SJCRH30 (cell line): ENCODE measurements at regions not wholly inside any gene's neighbourhood (a gene's known extent, or its start where the extent isn't known, plus 50 kb on each side); places are given as distances from the start of the nearest gene placed in this dataset.

ENCODE experiments used
- DNase-seq, 2 experiments: peaks; one replicate each; pipeline ENCODE4 v3.0.0-alpha.2; 2015 to 2020
- H3K27ac ChIP-seq: fragments of 250-450 bp; sonication (Bioruptor Pico); 2 replicates; pipeline ENCODE4 v1.5.1; 2020; ENCODE audit warnings: mild to moderate bottlenecking, moderate library complexity
- H3K27me3 ChIP-seq: fragments of 250-450 bp; sonication (Bioruptor Pico); 2 replicates; pipeline ENCODE4 v1.5.1; 2020; ENCODE audit warnings: mild to moderate bottlenecking, moderate library complexity
- H3K36me3 ChIP-seq: fragments of 250-450 bp; sonication (Bioruptor Pico); 2 replicates; pipeline ENCODE4 v1.5.1; 2020; ENCODE audit warnings: mild to moderate bottlenecking, moderate library complexity
- H3K4me1 ChIP-seq: fragments of 250-450 bp; sonication (Bioruptor Pico); 2 replicates; pipeline ENCODE4 v1.5.1; 2020; ENCODE audit warnings: mild to moderate bottlenecking, moderate library complexity
- H3K4me3 ChIP-seq: fragments of 250-450 bp; sonication (Bioruptor Pico); 2 replicates; pipeline ENCODE4 v1.5.1; 2020; ENCODE audit warnings: mild to moderate bottlenecking, moderate library complexity
- H3K9me3 ChIP-seq: fragments of 250-450 bp; sonication (Bioruptor Pico); replicated peaks from 2 replicates; pipeline ENCODE4 v1.5.1; 2020; ENCODE audit warnings: mild to moderate bottlenecking, moderate library complexity

GRCh38 chr15:39113741-39114140, 467.1 kb upstream of the THBS1 start:
- Histone ChIP-seq H3K36me3 (no peaks in the 10 kb centered on the region), H3K4me1 (no peaks in the 10 kb centered on the region), H3K9me3 (peaks cover 4% of the 10 kb centered on the region; the same call in 1 of the 2 replicates), H3K27ac (no peak overlapping the region), H3K4me3 (no peak overlapping the region), H3K27me3 (no peaks in the 10 kb centered on the region)
- no peak for DNase-seq

- no peak for DNase-seq
- H3K9me3 ChIP-seq = peaks cover 4% of the 10 kb centered on the region; the same call in 1 of the 2 replicates
- H3K27me3 ChIP-seq = no peaks in the 10 kb centered on the region
- H3K4me3 ChIP-seq = no peak overlapping the region
- no peaks in the 10 kb centered on the region for H3K36me3 ChIP-seq
- H3K27ac ChIP-seq = no peak overlapping the region
- no peaks in the 10 kb centered on the region for H3K4me1 ChIP-seq
Observed at GRCh38 chr15:39114690-39115378, 466.0 kb upstream of the THBS1 start.

DNA sequence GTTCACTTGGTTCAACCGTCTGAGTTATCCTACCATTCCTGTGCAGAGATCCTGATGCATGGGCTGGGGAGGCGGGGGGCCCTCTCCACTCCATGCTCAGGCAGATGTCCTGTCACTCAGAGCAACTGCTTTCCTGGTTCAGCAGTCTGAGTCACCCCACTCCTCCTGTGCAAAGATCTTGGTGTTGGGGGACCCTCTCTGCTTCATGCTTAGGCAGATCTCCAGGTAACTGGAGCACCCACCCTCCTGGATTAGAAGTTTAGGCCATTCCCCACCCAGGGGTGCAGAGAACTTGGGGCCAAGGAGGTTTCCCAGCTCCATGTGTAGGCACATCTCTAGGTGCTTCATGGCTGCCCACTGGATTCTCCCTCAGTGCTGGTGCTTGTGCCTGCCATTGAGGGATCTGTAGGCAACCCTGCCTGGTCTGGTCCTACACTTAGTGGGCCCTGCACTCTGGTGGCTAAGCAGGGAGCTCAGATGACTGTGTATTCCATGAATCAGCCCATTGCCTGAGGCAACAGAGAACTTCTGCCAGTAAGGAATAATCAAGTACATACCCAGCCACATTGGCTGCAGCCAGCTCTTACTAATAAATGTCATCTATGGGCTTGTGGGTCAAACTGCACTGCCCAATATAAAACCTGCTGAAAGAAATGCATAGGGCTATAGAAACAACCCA, 465.4 kb upstream of the THBS1 start:
- H3K27me3 ChIP-seq = no peaks in the 10 kb centered on the region
- no peak overlapping the region for H3K27ac ChIP-seq
- no peaks in the 10 kb centered on the region for H3K4me1 ChIP-seq
- no peaks in the 10 kb centered on the region for H3K36me3 ChIP-seq
- DNase-seq = no peak
- no peak overlapping the region for H3K4me3 ChIP-seq
- peaks cover 4% of the 10 kb centered on the region; the same call in 1 of the 2 replicates for H3K9me3 ChIP-seq

- H3K4me1 ChIP-seq = no peaks in the 10 kb centered on the region
- H3K4me3 ChIP-seq = no peak overlapping the region
Observed at GRCh38 chr15:39118510-39118909, 462.4 kb upstream of the THBS1 start.

GRCh38 chr15:39124155-39124552, 456.7 kb upstream of the THBS1 start:
- H3K9me3 ChIP-seq = no peaks in the 10 kb centered on the region
- H3K4me3 ChIP-seq = no peak overlapping the region
- H3K36me3 ChIP-seq = no peaks in the 10 kb centered on the region
- no peak for DNase-seq
- H3K4me1 ChIP-seq = peaks cover 25% of the 10 kb centered on the region
- no peaks in the 10 kb centered on the region for H3K27me3 ChIP-seq
- no peak overlapping the region for H3K27ac ChIP-seq

More at GRCh38 chr15:39118510-39118909, 462.4 kb upstream of the THBS1 start:
- DNase-seq = no peak
- Histone ChIP-seq H3K36me3 (no peaks in the 10 kb centered on the region), H3K9me3 (peaks cover 4% of the 10 kb centered on the region; the same call in 1 of the 2 replicates), H3K27ac (no peak overlapping the region), H3K27me3 (no peaks in the 10 kb centered on the region)

GRCh38 chr15:39124553-39125171, 456.2 kb upstream of the THBS1 start:
- no peaks in the 10 kb centered on the region for H3K9me3 ChIP-seq
- H3K27me3 ChIP-seq = no peaks in the 10 kb centered on the region
- peaks cover 25% of the 10 kb centered on the region for H3K4me1 ChIP-seq
- H3K27ac ChIP-seq = no peak overlapping the region
- DNase-seq = no peak
- H3K4me3 ChIP-seq = no peak overlapping the region
- H3K36me3 ChIP-seq = no peaks in the 10 kb centered on the region

DNA sequence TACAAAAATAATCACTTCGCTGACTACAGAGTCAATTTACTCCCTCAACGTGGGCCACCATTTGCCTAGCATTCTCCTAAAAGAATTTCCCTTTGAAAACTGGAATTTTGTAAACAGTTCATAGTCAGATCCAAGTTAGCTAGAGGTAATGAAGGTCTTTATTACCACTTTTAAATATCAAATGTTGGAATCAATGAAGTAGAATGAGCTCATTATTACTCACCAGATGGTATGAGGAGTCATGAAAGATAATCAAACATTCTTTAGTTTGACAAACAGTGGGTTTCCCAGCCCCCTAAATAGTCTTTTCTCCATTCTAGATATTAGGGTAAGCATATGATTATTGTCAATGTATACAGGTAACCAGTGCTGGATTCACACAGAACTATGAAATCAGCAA, 455.7 kb upstream of the THBS1 start:
- no peak overlapping the region for H3K4me3 ChIP-seq
- DNase-seq = no peak
- no peaks in the 10 kb centered on the region for H3K27me3 ChIP-seq
- H3K36me3 ChIP-seq = no peaks in the 10 kb centered on the region
- no peak overlapping the region for H3K27ac ChIP-seq
- no peaks in the 10 kb centered on the region for H3K9me3 ChIP-seq
- peaks cover 25% of the 10 kb centered on the region for H3K4me1 ChIP-seq

DNA sequence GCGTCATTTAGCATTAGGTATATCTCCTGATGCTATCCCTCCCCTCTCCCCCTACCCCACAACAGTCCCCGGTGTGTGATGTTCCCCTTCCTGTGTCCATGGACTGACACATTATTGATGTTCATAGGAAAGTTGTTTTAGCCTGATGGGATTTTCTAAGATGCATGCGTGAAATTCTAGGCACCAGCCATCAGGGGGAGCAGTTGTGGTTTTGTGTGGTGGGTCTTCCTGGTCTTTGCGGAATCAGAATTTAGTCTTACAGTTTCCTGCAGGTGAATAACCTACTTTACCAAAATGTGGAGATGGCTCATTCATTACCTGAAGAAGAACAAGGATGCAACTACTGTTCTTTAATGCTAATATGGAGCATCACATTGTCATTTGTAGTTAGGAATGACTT, 455.0 kb upstream of the THBS1 start:
- peaks cover 25% of the 10 kb centered on the region for H3K4me1 ChIP-seq
- H3K36me3 ChIP-seq = no peaks in the 10 kb centered on the region
- no peak overlapping the region for H3K27ac ChIP-seq
- no peaks in the 10 kb centered on the region for H3K27me3 ChIP-seq
- DNase-seq = peak; percentile 15 to 69
- no peaks in the 10 kb centered on the region for H3K9me3 ChIP-seq
- no peak overlapping the region for H3K4me3 ChIP-seq

DNA sequence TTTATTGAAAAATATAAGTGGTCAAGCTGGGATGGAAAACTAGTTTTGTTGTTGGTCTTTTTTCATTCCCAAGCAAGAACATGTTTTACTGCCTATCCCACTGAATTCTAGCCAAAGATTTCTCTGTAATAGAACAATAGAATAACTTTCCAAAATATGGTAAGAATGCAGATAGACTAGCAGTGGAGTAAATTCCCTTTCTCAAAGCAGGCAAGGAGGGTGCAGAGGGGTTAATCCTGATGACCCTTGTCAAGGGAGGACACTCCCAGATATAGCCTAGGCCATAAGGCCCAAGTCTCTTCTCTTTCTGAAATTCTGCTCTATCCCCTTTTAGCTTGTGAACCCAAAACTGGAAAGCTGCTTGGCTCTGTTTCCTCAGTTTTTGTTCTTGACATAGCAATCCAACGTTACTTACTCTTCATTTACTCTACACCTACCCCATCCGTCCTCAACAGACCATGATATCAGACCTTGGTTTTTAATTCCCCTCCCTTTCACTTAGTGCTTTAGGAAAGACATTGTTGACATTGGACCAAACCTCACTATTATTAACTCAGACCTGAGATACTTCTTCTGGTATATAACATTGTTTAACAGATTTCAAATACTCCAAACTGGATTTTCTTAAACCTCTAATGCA, 453.6 kb upstream of the THBS1 start:
- Histone ChIP-seq H3K36me3 (no peaks in the 10 kb centered on the region), H3K27me3 (no peaks in the 10 kb centered on the region), H3K4me3 (no peak overlapping the region), H3K27ac (peak overlapping the region; percentile 33), H3K9me3 (no peaks in the 10 kb centered on the region), H3K4me1 (peaks cover 25% of the 10 kb centered on the region)
- no peak for DNase-seq

GRCh38 chr15:39127925-39128617, 452.8 kb upstream of the THBS1 start:
- H3K36me3 ChIP-seq = no peaks in the 10 kb centered on the region
- peaks cover 27% of the 10 kb centered on the region for H3K4me1 ChIP-seq
- H3K9me3 ChIP-seq = no peaks in the 10 kb centered on the region
- no peak overlapping the region for H3K4me3 ChIP-seq
- H3K27ac ChIP-seq = peak overlapping the region; percentile 33
- H3K27me3 ChIP-seq = no peaks in the 10 kb centered on the region
- peak; percentile 57 to 70 for DNase-seq

- H3K4me1 ChIP-seq = peaks cover 29% of the 10 kb centered on the region
- no peaks in the 10 kb centered on the region for H3K36me3 ChIP-seq
- no peak for DNase-seq
- H3K27ac ChIP-seq = peak overlapping the region; percentile 33
- H3K27me3 ChIP-seq = no peaks in the 10 kb centered on the region
- H3K4me3 ChIP-seq = no peak overlapping the region
- H3K9me3 ChIP-seq = no peaks in the 10 kb centered on the region
Observed at GRCh38 chr15:39128746-39129145, 452.1 kb upstream of the THBS1 start.

DNA sequence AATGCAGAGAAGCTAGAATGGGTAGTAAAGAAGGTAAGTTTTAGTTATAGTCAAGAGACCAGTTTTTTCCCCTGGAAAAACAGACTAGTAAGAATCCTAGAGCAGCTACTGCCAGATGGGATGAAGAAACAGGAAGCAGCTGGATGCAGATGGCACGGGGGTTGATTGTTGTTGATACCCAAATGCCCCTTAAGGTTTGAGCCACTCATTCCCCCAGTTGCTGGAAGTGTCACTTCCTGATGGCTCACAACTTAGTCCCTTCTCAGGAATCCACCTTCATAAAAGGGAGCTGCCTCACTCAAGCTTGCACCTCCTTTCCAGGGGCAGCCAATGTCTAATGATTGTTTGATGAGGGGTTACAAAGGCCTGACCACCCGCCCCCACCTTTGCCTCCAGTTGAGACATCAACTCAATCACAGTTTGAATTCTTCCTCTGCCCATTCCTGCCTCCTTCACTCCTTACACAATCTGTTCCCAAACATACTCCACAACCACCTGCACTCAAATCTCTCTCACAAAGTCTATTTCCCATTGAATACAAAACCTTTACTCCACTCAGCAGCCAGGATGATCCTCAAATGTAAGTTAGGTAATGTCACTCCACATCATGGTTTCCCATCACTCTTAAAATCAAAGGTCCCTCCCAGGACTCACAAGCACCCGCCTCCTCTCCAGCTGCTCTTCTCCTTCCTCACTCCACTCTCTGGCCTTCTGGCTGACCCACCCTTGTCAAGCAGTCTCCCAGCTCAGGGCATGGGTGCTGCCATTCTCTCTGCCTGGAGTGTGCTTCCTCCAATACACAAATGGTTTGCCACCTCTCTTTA, 450.1 kb upstream of the THBS1 start:
- H3K9me3 ChIP-seq = no peaks in the 10 kb centered on the region
- peaks cover 29% of the 10 kb centered on the region for H3K4me1 ChIP-seq
- H3K36me3 ChIP-seq = no peaks in the 10 kb centered on the region
- DNase-seq = no peak
- no peak overlapping the region for H3K27ac ChIP-seq
- no peak overlapping the region for H3K4me3 ChIP-seq
- H3K27me3 ChIP-seq = no peaks in the 10 kb centered on the region

GRCh38 chr15:39131609-39132008, 449.3 kb upstream of the THBS1 start:
- DNase-seq = no peak
- H3K4me3 ChIP-seq = no peak overlapping the region
- no peaks in the 10 kb centered on the region for H3K27me3 ChIP-seq
- H3K9me3 ChIP-seq = no peaks in the 10 kb centered on the region
- H3K4me1 ChIP-seq = peaks cover 29% of the 10 kb centered on the region
- H3K36me3 ChIP-seq = no peaks in the 10 kb centered on the region
- H3K27ac ChIP-seq = no peak overlapping the region

GRCh38 chr15:39132070-39132469, 448.8 kb upstream of the THBS1 start:
- no peak overlapping the region for H3K4me3 ChIP-seq
- no peaks in the 10 kb centered on the region for H3K9me3 ChIP-seq
- no peaks in the 10 kb centered on the region for H3K27me3 ChIP-seq
- H3K4me1 ChIP-seq = peaks cover 25% of the 10 kb centered on the region
- no peak for DNase-seq
- H3K36me3 ChIP-seq = no peaks in the 10 kb centered on the region
- no peak overlapping the region for H3K27ac ChIP-seq
